ENCODE measurements at regions not wholly inside any gene's neighbourhood (a gene's known extent, or its start where the extent isn't known, plus 50 kb on each side); places are given as distances from the start of the nearest gene placed in this dataset.

DNA sequence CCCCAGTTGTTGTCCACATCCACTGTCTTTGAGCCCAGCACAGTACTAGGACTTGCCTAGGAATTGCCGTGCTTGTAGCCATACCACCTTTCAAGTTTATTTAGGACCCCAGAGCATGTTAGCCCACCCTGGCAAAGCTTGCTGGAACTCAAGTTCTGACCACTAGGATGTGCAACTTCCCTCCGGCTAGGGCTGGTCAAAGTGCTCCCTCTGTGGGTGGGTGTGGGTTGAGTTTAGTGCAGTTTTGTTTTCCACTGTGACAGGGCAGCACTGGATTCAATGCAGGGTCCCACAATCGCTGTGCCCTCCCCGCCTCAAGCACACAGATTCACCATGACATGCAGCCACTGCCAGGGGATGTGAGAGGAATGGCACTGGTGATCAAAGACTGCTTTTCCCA is 96.0 kb downstream of the RASGEF1B start:
- Histone ChIP-seq H3K27ac (replicated peaks) (no peak overlapping the region), H3K4me3 (replicated peaks; ENCODE audit: insufficient read depth, low read length) (no peak overlapping the region), H3K27me3 (ENCODE audit: insufficient read depth, poor library complexity, severe bottlenecking) (no peaks in the 10 kb centered on the region)
- DNase-seq (ENCODE audit: low read depth in 1 of 2, low spot score in 1 of 2) = no peak
- TF ChIP-seq, protein P1, sequence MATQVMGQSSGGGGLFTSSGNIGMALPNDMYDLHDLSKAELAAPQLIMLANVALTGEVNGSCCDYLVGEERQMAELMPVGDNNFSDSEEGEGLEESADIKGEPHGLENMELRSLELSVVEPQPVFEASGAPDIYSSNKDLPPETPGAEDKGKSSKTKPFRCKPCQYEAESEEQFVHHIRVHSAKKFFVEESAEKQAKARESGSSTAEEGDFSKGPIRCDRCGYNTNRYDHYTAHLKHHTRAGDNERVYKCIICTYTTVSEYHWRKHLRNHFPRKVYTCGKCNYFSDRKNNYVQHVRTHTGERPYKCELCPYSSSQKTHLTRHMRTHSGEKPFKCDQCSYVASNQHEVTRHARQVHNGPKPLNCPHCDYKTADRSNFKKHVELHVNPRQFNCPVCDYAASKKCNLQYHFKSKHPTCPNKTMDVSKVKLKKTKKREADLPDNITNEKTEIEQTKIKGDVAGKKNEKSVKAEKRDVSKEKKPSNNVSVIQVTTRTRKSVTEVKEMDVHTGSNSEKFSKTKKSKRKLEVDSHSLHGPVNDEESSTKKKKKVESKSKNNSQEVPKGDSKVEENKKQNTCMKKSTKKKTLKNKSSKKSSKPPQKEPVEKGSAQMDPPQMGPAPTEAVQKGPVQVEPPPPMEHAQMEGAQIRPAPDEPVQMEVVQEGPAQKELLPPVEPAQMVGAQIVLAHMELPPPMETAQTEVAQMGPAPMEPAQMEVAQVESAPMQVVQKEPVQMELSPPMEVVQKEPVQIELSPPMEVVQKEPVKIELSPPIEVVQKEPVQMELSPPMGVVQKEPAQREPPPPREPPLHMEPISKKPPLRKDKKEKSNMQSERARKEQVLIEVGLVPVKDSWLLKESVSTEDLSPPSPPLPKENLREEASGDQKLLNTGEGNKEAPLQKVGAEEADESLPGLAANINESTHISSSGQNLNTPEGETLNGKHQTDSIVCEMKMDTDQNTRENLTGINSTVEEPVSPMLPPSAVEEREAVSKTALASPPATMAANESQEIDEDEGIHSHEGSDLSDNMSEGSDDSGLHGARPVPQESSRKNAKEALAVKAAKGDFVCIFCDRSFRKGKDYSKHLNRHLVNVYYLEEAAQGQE (IDR thresholded peaks at IDR 0.05; ENCODE audit: insufficient replicate concordance, low read depth) = no peak
- TF ChIP-seq, protein P2, sequence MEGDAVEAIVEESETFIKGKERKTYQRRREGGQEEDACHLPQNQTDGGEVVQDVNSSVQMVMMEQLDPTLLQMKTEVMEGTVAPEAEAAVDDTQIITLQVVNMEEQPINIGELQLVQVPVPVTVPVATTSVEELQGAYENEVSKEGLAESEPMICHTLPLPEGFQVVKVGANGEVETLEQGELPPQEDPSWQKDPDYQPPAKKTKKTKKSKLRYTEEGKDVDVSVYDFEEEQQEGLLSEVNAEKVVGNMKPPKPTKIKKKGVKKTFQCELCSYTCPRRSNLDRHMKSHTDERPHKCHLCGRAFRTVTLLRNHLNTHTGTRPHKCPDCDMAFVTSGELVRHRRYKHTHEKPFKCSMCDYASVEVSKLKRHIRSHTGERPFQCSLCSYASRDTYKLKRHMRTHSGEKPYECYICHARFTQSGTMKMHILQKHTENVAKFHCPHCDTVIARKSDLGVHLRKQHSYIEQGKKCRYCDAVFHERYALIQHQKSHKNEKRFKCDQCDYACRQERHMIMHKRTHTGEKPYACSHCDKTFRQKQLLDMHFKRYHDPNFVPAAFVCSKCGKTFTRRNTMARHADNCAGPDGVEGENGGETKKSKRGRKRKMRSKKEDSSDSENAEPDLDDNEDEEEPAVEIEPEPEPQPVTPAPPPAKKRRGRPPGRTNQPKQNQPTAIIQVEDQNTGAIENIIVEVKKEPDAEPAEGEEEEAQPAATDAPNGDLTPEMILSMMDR (IDR thresholded peaks at IDR 0.05; ENCODE audit: insufficient read depth, low read length) = no peak
- TF ChIP-seq GABPA (IDR thresholded peaks at IDR 0.05; ENCODE audit: low read depth) (no peak), SPI1 (IDR thresholded peaks at IDR 0.05; ENCODE audit: borderline replicate concordance, low read depth) (no peak), POLR2AphosphoS5 (IDR thresholded peaks at IDR 0.05; ENCODE audit: low read depth) (no peak)

DNA sequence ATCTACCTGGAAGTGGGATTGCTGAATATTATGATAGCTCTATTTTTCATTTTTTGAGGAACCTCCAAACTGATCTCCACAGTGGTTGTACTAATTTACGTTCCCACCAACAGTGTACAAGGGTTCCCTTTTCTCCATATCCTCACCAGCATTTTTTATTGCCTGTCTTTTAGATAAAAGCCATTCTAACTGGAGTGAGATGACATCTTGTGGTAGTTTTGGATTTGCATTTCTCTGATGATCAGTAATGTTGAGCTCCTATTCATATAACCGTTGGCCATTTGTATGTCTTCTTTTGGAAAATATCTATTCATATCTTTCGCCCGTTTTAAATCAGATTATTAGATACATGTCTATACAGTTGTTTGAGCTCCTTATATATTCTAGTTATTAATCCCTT is 101.8 kb downstream of the RASGEF1B start:
- no peak for DNase-seq (ENCODE audit: low read depth in 1 of 2, low spot score in 1 of 2)
- no peak overlapping the region for H3K4me3 ChIP-seq (replicated peaks; ENCODE audit: insufficient read depth, low read length)
- H3K27ac ChIP-seq (replicated peaks) = no peak overlapping the region
- H3K27me3 ChIP-seq (ENCODE audit: insufficient read depth, poor library complexity, severe bottlenecking) = no peaks in the 10 kb centered on the region
- no peak for TF ChIP-seq POLR2AphosphoS5 (IDR thresholded peaks at IDR 0.05; ENCODE audit: low read depth)
- TF ChIP-seq, protein P2 (IDR thresholded peaks at IDR 0.05; ENCODE audit: insufficient read depth, low read length) = no peak
- no peak for TF ChIP-seq SPI1 (IDR thresholded peaks at IDR 0.05; ENCODE audit: borderline replicate concordance, low read depth)
- TF ChIP-seq GABPA (IDR thresholded peaks at IDR 0.05; ENCODE audit: low read depth) = no peak
- TF ChIP-seq, protein P1 (IDR thresholded peaks at IDR 0.05; ENCODE audit: insufficient replicate concordance, low read depth) = no peak

DNA sequence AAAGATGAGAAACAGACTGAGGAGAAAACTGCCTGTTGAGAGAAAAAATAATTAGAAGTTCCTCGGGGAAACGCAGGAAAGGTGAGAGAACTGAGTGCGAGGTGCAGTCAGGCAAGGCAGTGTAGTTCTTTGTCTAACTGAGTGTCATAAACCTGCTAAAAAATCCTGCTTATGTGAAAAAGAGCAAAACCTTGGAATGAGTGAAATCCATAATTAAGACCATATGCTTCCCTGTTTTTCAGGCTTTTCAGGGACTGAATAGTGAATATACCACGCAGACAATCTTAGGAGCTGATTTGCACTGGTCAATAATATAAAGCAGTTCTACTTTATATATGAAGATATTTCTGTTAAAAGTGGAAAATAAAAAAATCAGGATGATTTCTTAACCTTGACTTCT is 104.9 kb downstream of the RASGEF1B start:
- no peak for TF ChIP-seq GABPA (IDR thresholded peaks at IDR 0.05; ENCODE audit: low read depth)
- TF ChIP-seq, protein P2 (IDR thresholded peaks at IDR 0.05; ENCODE audit: insufficient read depth, low read length) = no peak
- TF ChIP-seq SPI1 (IDR thresholded peaks at IDR 0.05; ENCODE audit: borderline replicate concordance, low read depth) = no peak
- no peak for TF ChIP-seq POLR2AphosphoS5 (IDR thresholded peaks at IDR 0.05; ENCODE audit: low read depth)
- TF ChIP-seq, protein P1 (IDR thresholded peaks at IDR 0.05; ENCODE audit: insufficient replicate concordance, low read depth) = no peak
- H3K4me3 ChIP-seq (replicated peaks; ENCODE audit: insufficient read depth, low read length) = no peak overlapping the region
- H3K27ac ChIP-seq (replicated peaks) = no peak overlapping the region
- no peaks in the 10 kb centered on the region for H3K27me3 ChIP-seq (ENCODE audit: insufficient read depth, poor library complexity, severe bottlenecking)
- DNase-seq (ENCODE audit: low read depth in 1 of 2, low spot score in 1 of 2) = no peak

Data from HL-60 (cell line).